ENCODE measurements at regions not wholly inside any gene's neighbourhood (a gene's known extent, or its start where the extent isn't known, plus 50 kb on each side); places are given as distances from the start of the nearest gene placed in this dataset.

DNA sequence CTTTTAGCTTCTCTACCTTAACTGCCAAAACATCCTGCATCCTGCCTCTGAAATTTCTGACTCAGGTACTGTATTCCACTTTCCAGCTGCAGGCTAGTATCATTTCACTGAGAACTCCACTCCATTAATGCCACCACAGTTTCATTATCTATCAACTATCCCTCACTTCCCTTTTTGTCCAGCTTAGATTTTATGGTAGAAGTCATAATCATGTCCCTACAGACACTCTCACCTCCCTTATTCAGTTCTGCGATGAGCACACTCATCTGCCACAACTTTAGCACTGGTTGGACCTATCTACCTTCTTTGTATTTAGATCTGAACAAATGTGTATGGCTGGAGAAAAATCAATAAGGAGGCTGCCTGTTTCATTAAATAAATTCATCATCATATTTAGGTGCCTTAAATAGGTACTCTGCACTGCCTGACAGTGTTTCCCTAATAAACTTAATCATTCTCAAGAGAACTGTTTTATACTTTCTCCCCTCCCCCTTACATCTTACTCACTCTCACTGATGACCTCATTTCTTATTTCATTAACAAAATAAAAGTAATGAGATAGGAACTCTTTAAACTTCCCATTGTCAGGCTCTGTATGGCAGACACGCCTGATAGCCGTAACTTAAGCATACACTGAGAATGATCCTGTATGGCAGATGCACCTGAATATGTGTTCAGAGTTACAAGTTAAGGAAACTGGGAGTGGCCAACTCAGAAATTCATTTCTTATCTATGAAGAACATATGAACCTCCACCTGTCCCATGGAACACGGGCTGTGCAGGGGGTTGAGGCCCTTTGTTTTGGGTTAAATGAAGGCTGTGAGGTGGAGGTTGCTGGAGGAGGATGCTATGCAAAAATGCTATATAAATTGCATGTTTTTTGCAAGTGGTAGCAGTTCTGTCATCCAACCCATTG, 95.3 kb upstream of the MAN1A1 start:
- Histone ChIP-seq H3K9me2 (ENCODE audit: insufficient read depth) (0 out of 2 replicates have a peak, but pooled peaks cover 4% of the 10 kb centered on the region), H3K79me2 (replicated peaks; ENCODE audit: insufficient read depth) (no peaks in the 10 kb centered on the region), H3K4me2 (no peak overlapping the region), H3K36me3 (ENCODE audit: insufficient read depth) (no peaks in the 10 kb centered on the region), H3K27ac (ENCODE audit: low read depth) (no peak overlapping the region), H3K4me1 (ENCODE audit: insufficient read depth) (no peaks in the 10 kb centered on the region), H3K4me3 (no peak overlapping the region), H3F3A (replicated peaks; ENCODE audit: low read depth) (no peaks in the 10 kb centered on the region), H2AFZ (no peak overlapping the region), H4K20me1 (replicated peaks; ENCODE audit: insufficient read depth) (no peaks in the 10 kb centered on the region), H3K27me3 (ENCODE audit: insufficient read depth) (no peaks in the 10 kb centered on the region)
- Mint-ChIP-seq H3K9me3 (0 out of 3 replicates have a peak, but pooled peaks cover 6% of the 10 kb centered on the region), H3K27me3 (ENCODE audit: insufficient read depth, low read depth, poor library complexity) (peaks cover 4% of the 10 kb centered on the region), H3K27ac (peak overlapping the region; percentile 10; the same call in 1 of the 2 replicates), H3K36me3 (ENCODE audit: low read depth) (no peaks in the 10 kb centered on the region), H3K4me1 (peaks cover 15% of the 10 kb centered on the region), H3K4me3 (no peak overlapping the region)
- DNase-seq (ENCODE audit: low spot score) (no peak), ATAC-seq (no peak)
- no peak for TF ChIP-seq EZH2phosphoT487 (IDR thresholded peaks at IDR 0.05; ENCODE audit: unreplicated experiment)
- no peak for TF ChIP-seq EZH2 (IDR thresholded peaks at IDR 0.05; ENCODE audit: low read depth, unreplicated experiment)
- no peak for TF ChIP-seq POLR2AphosphoS5 (IDR thresholded peaks at IDR 0.05; ENCODE audit: low read depth)
- no peak for TF ChIP-seq ETS1 (IDR thresholded peaks at IDR 0.05)
- TF ChIP-seq REST (IDR thresholded peaks at IDR 0.05; ENCODE audit: unreplicated experiment) = no peak
- TF ChIP-seq CTCF (conservative IDR thresholded peaks at IDR 0.05; ENCODE audit: low read depth in 2 of 2) = no peak
- TF ChIP-seq ZNF114 (CRISPR knock-in tag; IDR thresholded peaks at IDR 0.05) = no peak
- TF ChIP-seq STAT1 (IDR thresholded peaks at IDR 0.05; ENCODE audit: unreplicated experiment) = no peak
- TF ChIP-seq JUNB (IDR thresholded peaks at IDR 0.05; ENCODE audit: unreplicated experiment) = no peak
- no peak for TF ChIP-seq NANOG (IDR thresholded peaks at IDR 0.05; ENCODE audit: borderline replicate concordance)
